Neural cell (in vitro differentiated cells): ENCODE measurements at regions not wholly inside any gene's neighbourhood (a gene's known extent, or its start where the extent isn't known, plus 50 kb on each side); places are given as distances from the start of the nearest gene placed in this dataset.
"Not testable (repeated sequence)": the region's sequence is repeated elsewhere in the genome, so short reads cannot be mapped to it uniquely, and the experiment has no call there.

Experiments
- H2AFZ ChIP-seq: fragments of 200-600, 300-800 bp; sonication (generic), shearing (Covaris generic); 2 replicates; pipeline ENCODE4 v1.6.0; 2014; ENCODE audit warnings: low read depth, mild to moderate bottlenecking, antibody characterized with exemption, low read length, moderate library complexity
- H3F3A ChIP-seq: fragments of 200-600 bp; shearing (Covaris generic); 2 replicates; pipeline ENCODE4 v1.6.1; 2016; ENCODE audit warnings: mild to moderate bottlenecking, moderate library complexity, mixed read lengths, antibody characterized with exemption, low read length; ENCODE audit not compliant: insufficient read depth, poor library complexity, severe bottlenecking
- H3K27ac ChIP-seq: fragments of 200-600, 300-800 bp; sonication (generic), shearing (Covaris generic); 2 replicates; pipeline ENCODE4 v1.5.1; 2014; ENCODE audit warnings: mild to moderate bottlenecking, low read length, moderate library complexity
- H3K27me3 ChIP-seq: fragments of 300-800, 200-600 bp; sonication (generic), shearing (Covaris generic); 2 replicates; pipeline ENCODE4 v1.6.0; 2014; ENCODE audit warnings: mild to moderate bottlenecking, low read depth, low read length, moderate library complexity; ENCODE audit not compliant: insufficient read depth
- H3K36me3 ChIP-seq: fragments of 300-800, 200-600 bp; sonication (generic), shearing (Covaris generic); 2 replicates; pipeline ENCODE4 v1.5.1; 2014; ENCODE audit warnings: mild to moderate bottlenecking, antibody characterized with exemption, low read length, moderate library complexity; ENCODE audit not compliant: insufficient read depth
- H3K4me2 ChIP-seq: fragments of 300-800, 200-600 bp; sonication (generic), shearing (Covaris generic); 2 replicates; pipeline ENCODE4 v1.6.0; 2014; ENCODE audit warnings: mild to moderate bottlenecking, low read length
- H3K4me3 ChIP-seq: fragments of 300-800, 200-600 bp; sonication (generic), shearing (Covaris generic); 2 replicates; pipeline ENCODE4 v1.5.1; 2014; ENCODE audit warnings: mild to moderate bottlenecking, low read length, moderate library complexity
- H3K79me2 ChIP-seq: fragments of 200-600 bp; shearing (Covaris generic); replicated peaks from 2 replicates; pipeline ENCODE4 v1.6.0; 2014; ENCODE audit warnings: mild to moderate bottlenecking, low read length, moderate library complexity; ENCODE audit not compliant: insufficient read depth
- H3K9ac ChIP-seq: fragments of 300-800, 200-600 bp; sonication (generic), shearing (Covaris generic); 2 replicates; pipeline ENCODE4 v1.6.1; 2016; ENCODE audit warnings: mild to moderate bottlenecking, low read length, mixed read lengths
- H3K9me2 ChIP-seq: fragments of 200-600 bp; shearing (Covaris generic); 2 replicates; pipeline ENCODE4 v1.6.1; 2016; ENCODE audit warnings: mild to moderate bottlenecking, low read length, mixed read lengths; ENCODE audit not compliant: insufficient read depth
- H3K9me3 ChIP-seq: fragments of 200-600, 300-800 bp; sonication (generic), shearing (Covaris generic); 2 replicates; pipeline ENCODE4 v1.6.1; 2016; ENCODE audit warnings: mild to moderate bottlenecking, mixed run types, low read length, moderate library complexity, mixed read lengths
- H4K20me1 ChIP-seq: fragments of 200-600 bp; shearing (Covaris generic); 2 replicates; pipeline ENCODE4 v1.6.1; 2016; ENCODE audit warnings: mild to moderate bottlenecking, mixed run types; ENCODE audit not compliant: insufficient read depth
- EP300 ChIP-seq: fragments of 450-650 bp; conservative IDR thresholded peaks from 2 replicates; pipeline ENCODE4 v1.6.1; 2014; ENCODE audit warnings: antibody characterized with exemption, mild to moderate bottlenecking, moderate library complexity; ENCODE audit not compliant: poor library complexity, severe bottlenecking
- EZH2 ChIP-seq: fragments of 200-600, 300-800 bp; shearing (Covaris generic), sonication (generic); IDR thresholded peaks from 2 replicates; pipeline ENCODE4 v1.6.1; 2014; ENCODE audit warnings: antibody characterized with exemption, low read length, borderline replicate concordance, mild to moderate bottlenecking; ENCODE audit not compliant: insufficient read depth, poor library complexity, severe bottlenecking
- MXI1 ChIP-seq: fragments of 450-650 bp; conservative IDR thresholded peaks from 2 replicates; pipeline ENCODE4 v1.6.1; 2014; ENCODE audit warnings: antibody characterized with exemption, mild to moderate bottlenecking; ENCODE audit not compliant: poor library complexity, severe bottlenecking
- POLR2AphosphoS5 ChIP-seq: IDR thresholded peaks from 2 replicates; pipeline ENCODE4 v1.6.1; 2012
- RAD21 ChIP-seq: fragments of 450-650 bp; conservative IDR thresholded peaks from 2 replicates; pipeline ENCODE4 v1.6.1; 2014; ENCODE audit warnings: antibody characterized with exemption, mild to moderate bottlenecking, moderate library complexity
- SMC3 ChIP-seq: fragments of 450-650 bp; conservative IDR thresholded peaks from 2 replicates; pipeline ENCODE4 v1.6.1; 2014; ENCODE audit warnings: antibody characterized with exemption, mild to moderate bottlenecking, moderate library complexity; ENCODE audit not compliant: poor library complexity
- TAF1 ChIP-seq: IDR thresholded peaks from 2 replicates; pipeline ENCODE4 v1.6.1; 2012; ENCODE audit warnings: low read depth
- TF ChIP-seq, protein P1 (sequence below): fragments of 450-650 bp; IDR thresholded peaks from 2 replicates; pipeline ENCODE4 v1.5.1; 2014; ENCODE audit warnings: antibody characterized with exemption, mild to moderate bottlenecking, moderate library complexity; ENCODE audit not compliant: poor library complexity, severe bottlenecking
- TF ChIP-seq, protein P2 (sequence below): IDR thresholded peaks from 2 replicates; pipeline ENCODE4 v1.6.1; 2012; ENCODE audit warnings: borderline replicate concordance

DNA sequence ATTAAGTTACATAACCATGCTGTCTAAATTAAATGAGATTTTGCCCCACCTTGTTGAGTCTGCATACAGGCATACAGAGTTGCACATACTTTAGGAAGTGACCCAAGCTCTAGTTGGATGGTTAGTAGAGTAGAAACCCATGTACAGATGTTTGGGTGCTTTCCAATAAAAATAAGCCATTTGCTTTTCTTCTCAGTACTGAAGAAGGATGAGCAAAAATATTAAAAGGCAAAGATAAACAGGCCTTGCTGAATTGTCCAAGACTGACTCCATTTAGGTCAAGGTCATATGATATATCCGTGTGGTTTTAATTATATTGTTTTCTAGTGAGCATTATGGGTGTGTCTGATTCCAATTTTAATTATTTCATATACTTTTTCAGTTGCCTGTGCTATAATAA lies 589.4 kb downstream of the RFPL4B start:
- Histone ChIP-seq H2AFZ (no peak overlapping the region), H3K9ac (no peak overlapping the region), H3K4me3 (no peak overlapping the region), H3K27ac (no peak overlapping the region), H3K9me2 (no peaks in the 10 kb centered on the region), H3K9me3 (no peaks in the 10 kb centered on the region), H3K36me3 (no peaks in the 10 kb centered on the region), H3F3A (no peaks in the 10 kb centered on the region), H3K4me2 (no peak overlapping the region), H3K27me3 (no peaks in the 10 kb centered on the region), H3K79me2 (no peaks in the 10 kb centered on the region), H4K20me1 (no peaks in the 10 kb centered on the region)
- TF ChIP-seq, protein P1, sequence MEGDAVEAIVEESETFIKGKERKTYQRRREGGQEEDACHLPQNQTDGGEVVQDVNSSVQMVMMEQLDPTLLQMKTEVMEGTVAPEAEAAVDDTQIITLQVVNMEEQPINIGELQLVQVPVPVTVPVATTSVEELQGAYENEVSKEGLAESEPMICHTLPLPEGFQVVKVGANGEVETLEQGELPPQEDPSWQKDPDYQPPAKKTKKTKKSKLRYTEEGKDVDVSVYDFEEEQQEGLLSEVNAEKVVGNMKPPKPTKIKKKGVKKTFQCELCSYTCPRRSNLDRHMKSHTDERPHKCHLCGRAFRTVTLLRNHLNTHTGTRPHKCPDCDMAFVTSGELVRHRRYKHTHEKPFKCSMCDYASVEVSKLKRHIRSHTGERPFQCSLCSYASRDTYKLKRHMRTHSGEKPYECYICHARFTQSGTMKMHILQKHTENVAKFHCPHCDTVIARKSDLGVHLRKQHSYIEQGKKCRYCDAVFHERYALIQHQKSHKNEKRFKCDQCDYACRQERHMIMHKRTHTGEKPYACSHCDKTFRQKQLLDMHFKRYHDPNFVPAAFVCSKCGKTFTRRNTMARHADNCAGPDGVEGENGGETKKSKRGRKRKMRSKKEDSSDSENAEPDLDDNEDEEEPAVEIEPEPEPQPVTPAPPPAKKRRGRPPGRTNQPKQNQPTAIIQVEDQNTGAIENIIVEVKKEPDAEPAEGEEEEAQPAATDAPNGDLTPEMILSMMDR = no peak
- TF ChIP-seq TAF1 = no peak
- TF ChIP-seq SMC3 = no peak
- TF ChIP-seq EP300 = no peak
- TF ChIP-seq, protein P2, sequence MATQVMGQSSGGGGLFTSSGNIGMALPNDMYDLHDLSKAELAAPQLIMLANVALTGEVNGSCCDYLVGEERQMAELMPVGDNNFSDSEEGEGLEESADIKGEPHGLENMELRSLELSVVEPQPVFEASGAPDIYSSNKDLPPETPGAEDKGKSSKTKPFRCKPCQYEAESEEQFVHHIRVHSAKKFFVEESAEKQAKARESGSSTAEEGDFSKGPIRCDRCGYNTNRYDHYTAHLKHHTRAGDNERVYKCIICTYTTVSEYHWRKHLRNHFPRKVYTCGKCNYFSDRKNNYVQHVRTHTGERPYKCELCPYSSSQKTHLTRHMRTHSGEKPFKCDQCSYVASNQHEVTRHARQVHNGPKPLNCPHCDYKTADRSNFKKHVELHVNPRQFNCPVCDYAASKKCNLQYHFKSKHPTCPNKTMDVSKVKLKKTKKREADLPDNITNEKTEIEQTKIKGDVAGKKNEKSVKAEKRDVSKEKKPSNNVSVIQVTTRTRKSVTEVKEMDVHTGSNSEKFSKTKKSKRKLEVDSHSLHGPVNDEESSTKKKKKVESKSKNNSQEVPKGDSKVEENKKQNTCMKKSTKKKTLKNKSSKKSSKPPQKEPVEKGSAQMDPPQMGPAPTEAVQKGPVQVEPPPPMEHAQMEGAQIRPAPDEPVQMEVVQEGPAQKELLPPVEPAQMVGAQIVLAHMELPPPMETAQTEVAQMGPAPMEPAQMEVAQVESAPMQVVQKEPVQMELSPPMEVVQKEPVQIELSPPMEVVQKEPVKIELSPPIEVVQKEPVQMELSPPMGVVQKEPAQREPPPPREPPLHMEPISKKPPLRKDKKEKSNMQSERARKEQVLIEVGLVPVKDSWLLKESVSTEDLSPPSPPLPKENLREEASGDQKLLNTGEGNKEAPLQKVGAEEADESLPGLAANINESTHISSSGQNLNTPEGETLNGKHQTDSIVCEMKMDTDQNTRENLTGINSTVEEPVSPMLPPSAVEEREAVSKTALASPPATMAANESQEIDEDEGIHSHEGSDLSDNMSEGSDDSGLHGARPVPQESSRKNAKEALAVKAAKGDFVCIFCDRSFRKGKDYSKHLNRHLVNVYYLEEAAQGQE = no peak
- TF ChIP-seq EZH2 = no peak
- TF ChIP-seq MXI1 = no peak
- TF ChIP-seq POLR2AphosphoS5 = no peak
- no peak for TF ChIP-seq RAD21

DNA sequence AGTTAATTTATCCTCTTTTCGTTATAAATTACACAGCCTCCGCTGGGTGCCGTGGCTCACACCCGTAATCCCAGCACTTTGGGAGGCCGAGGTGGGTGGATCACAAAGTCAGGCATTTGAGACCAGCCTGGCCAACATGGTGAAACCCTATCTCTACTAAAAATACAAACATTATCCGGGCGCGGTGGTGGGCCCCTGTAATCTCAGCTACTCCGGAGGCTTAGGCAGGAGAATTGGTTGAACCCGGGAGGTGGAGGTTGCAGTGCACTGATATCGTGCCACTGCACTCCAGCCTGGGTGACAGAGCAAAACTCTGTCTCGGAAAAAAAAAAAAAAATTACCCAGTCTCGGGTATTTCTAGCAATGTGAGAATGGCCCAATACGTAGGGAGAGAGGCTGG lies 590.6 kb downstream of the RFPL4B start:
- not testable (repeated sequence) for H3K27me3 ChIP-seq, H3F3A ChIP-seq, H3K4me3 ChIP-seq, H3K27ac ChIP-seq, H3K9me2 ChIP-seq, H3K4me2 ChIP-seq, H4K20me1 ChIP-seq, H2AFZ ChIP-seq, H3K36me3 ChIP-seq, H3K79me2 ChIP-seq, H3K9ac ChIP-seq, H3K9me3 ChIP-seq

DNA sequence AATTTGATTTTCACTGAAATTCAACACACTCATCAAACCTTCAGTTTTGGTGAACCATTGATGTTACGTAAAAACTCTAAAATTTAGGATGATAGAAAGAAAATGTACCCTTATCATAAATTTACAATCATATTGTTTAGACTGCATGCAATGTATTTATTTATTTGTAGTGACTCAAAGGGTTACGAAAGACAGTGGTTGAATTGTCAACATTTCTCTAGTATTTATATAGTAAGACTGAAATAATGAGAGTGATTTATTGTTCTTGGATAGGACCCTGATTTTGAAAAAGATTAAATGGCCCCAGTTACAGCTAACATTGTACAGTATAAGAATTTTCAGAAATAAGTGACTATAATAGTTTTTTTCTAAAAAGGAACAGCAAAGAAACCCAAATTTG lies 591.5 kb downstream of the RFPL4B start:
- H4K20me1 ChIP-seq = no peaks in the 10 kb centered on the region
- no peaks in the 10 kb centered on the region for H3K27me3 ChIP-seq
- no peaks in the 10 kb centered on the region for H3K79me2 ChIP-seq
- H2AFZ ChIP-seq = no peak overlapping the region
- no peaks in the 10 kb centered on the region for H3K9me3 ChIP-seq
- TF ChIP-seq RAD21 = no peak
- TF ChIP-seq EP300 = no peak
- no peak for TF ChIP-seq EZH2
- TF ChIP-seq, protein P1 = no peak
- no peak for TF ChIP-seq MXI1
- TF ChIP-seq SMC3 = no peak
- TF ChIP-seq POLR2AphosphoS5 = no peak
- TF ChIP-seq, protein P2 = no peak
- no peak for TF ChIP-seq TAF1
- no peaks in the 10 kb centered on the region for H3K36me3 ChIP-seq
- H3F3A ChIP-seq = no peaks in the 10 kb centered on the region
- H3K4me2 ChIP-seq = no peak overlapping the region
- H3K9ac ChIP-seq = no peak overlapping the region
- H3K27ac ChIP-seq = no peak overlapping the region
- no peak overlapping the region for H3K4me3 ChIP-seq
- no peaks in the 10 kb centered on the region for H3K9me2 ChIP-seq
